NCI-H82 (cell line): ENCODE measurements at regions not wholly inside any gene's neighbourhood (a gene's known extent, or its start where the extent isn't known, plus 50 kb on each side); places are given as distances from the start of the nearest gene placed in this dataset.

Experiments
- DNase-seq: peaks from one replicate; lab custom pipeline; 2025; lab: John Stamatoyannopoulos, UW

- DNase-seq = peak; percentile 24
These were observed 939.7 kb upstream of the LCORL start for GRCh38 chr4:18961266-18961665.

- DNase-seq = no peak
These were observed 936.2 kb upstream of the LCORL start for GRCh38 chr4:18957716-18958115.

- DNase-seq = no peak
These were observed 933.0 kb upstream of the LCORL start for GRCh38 chr4:18954538-18954937.

GRCh38 chr4:18953613-18954012, 932.1 kb upstream of the LCORL start:
- DNase-seq = no peak

- no peak for DNase-seq
These were observed 923.9 kb upstream of the LCORL start for GRCh38 chr4:18945464-18945863.

- no peak for DNase-seq
These were observed 921.3 kb upstream of the LCORL start for GRCh38 chr4:18942874-18943273.

GRCh38 chr4:18938343-18939099, 917.0 kb upstream of the LCORL start:
- DNase-seq = no peak

GRCh38 chr4:18937746-18938145, 916.2 kb upstream of the LCORL start:
- DNase-seq = no peak

GRCh38 chr4:18937080-18937479, 915.5 kb upstream of the LCORL start:
- no peak for DNase-seq

GRCh38 chr4:18935659-18936345, 914.2 kb upstream of the LCORL start:
- no peak for DNase-seq

GRCh38 chr4:18934197-18934596, 912.6 kb upstream of the LCORL start:
- DNase-seq = peak; percentile 57

- no peak for DNase-seq
These were observed 911.3 kb upstream of the LCORL start for GRCh38 chr4:18932730-18933339.

GRCh38 chr4:18931643-18932377, 910.3 kb upstream of the LCORL start:
- no peak for DNase-seq

GRCh38 chr4:18930487-18930886, 908.9 kb upstream of the LCORL start:
- DNase-seq = no peak

- DNase-seq = no peak
These were observed 902.1 kb upstream of the LCORL start for GRCh38 chr4:18923496-18924161.

- no peak for DNase-seq
These were observed 896.1 kb upstream of the LCORL start for GRCh38 chr4:18917689-18918088.

GRCh38 chr4:18914182-18914581, 892.6 kb upstream of the LCORL start:
- no peak for DNase-seq

GRCh38 chr4:18894928-18895327, 873.4 kb upstream of the LCORL start:
- no peak for DNase-seq

GRCh38 chr4:18882468-18882867, 860.9 kb upstream of the LCORL start:
- no peak for DNase-seq

GRCh38 chr4:18881556-18881955, 860.0 kb upstream of the LCORL start:
- DNase-seq = no peak

- DNase-seq = peak; percentile 86
These were observed 859.3 kb upstream of the LCORL start for GRCh38 chr4:18880871-18881270.

GRCh38 chr4:18878561-18878960, 857.0 kb upstream of the LCORL start:
- DNase-seq = no peak
